NCI-H2227 (cell line): ENCODE measurements at regions not wholly inside any gene's neighbourhood (a gene's known extent, or its start where the extent isn't known, plus 50 kb on each side); places are given as distances from the start of the nearest gene placed in this dataset.

Experiments
- DNase-seq: peaks from one replicate; lab custom pipeline; 2025; ENCODE audit not compliant: unreplicated experiment; lab: John Stamatoyannopoulos, UW

- DNase-seq, result peak; percentile 1
Measured at GRCh38 chr5:87885758-87886157, 382.9 kb downstream of the TMEM161B start.

- DNase-seq, result no peak
Measured at GRCh38 chr5:87877495-87877894, 391.1 kb downstream of the TMEM161B start.

GRCh38 chr5:87877023-87877422 is 391.6 kb downstream of the TMEM161B start:
- DNase-seq, result no peak

- DNase-seq, result no peak
Measured at GRCh38 chr5:87876616-87877015, 392.0 kb downstream of the TMEM161B start.

GRCh38 chr5:87872986-87873385 is 395.7 kb downstream of the TMEM161B start:
- peak; percentile 77 for DNase-seq

- DNase-seq, result no peak
Measured at GRCh38 chr5:87868792-87869191, 399.9 kb downstream of the TMEM161B start.

GRCh38 chr5:87867281-87867680 is 401.4 kb downstream of the TMEM161B start:
- no peak for DNase-seq

- no peak for DNase-seq
Measured at GRCh38 chr5:87853541-87853940, 415.1 kb downstream of the TMEM161B start.

- no peak for DNase-seq
Measured at GRCh38 chr5:87851603-87852002, 417.0 kb downstream of the TMEM161B start.

- DNase-seq, result no peak
Measured at GRCh38 chr5:87850843-87851242, 417.8 kb downstream of the TMEM161B start.

GRCh38 chr5:87845734-87846133 is 422.9 kb downstream of the TMEM161B start:
- no peak for DNase-seq

GRCh38 chr5:87844866-87845265 is 423.8 kb downstream of the TMEM161B start:
- DNase-seq, result no peak

- DNase-seq, result no peak
Measured at GRCh38 chr5:87844449-87844848, 424.2 kb downstream of the TMEM161B start.

GRCh38 chr5:87836696-87837095 is 424.0 kb upstream of the CCNH start:
- no peak for DNase-seq

GRCh38 chr5:87831499-87831898 is 418.8 kb upstream of the CCNH start:
- DNase-seq, result no peak

- no peak for DNase-seq
Measured at GRCh38 chr5:87829217-87829551, 416.5 kb upstream of the CCNH start.

- DNase-seq, result no peak
Measured at GRCh38 chr5:87828545-87829216, 416.0 kb upstream of the CCNH start.

GRCh38 chr5:87827539-87827938 is 414.8 kb upstream of the CCNH start:
- no peak for DNase-seq

GRCh38 chr5:87826507-87826906 is 413.8 kb upstream of the CCNH start:
- no peak for DNase-seq

GRCh38 chr5:87825583-87825982 is 412.9 kb upstream of the CCNH start:
- no peak for DNase-seq

- DNase-seq, result no peak
Measured at GRCh38 chr5:87807783-87808182, 395.1 kb upstream of the CCNH start.

- no peak for DNase-seq
Measured at GRCh38 chr5:87803352-87803751, 390.6 kb upstream of the CCNH start.

- no peak for DNase-seq
Measured at GRCh38 chr5:87791869-87792268, 379.1 kb upstream of the CCNH start.
